Skin of body (tissue), 1 donor: ENCODE measurements at regions not wholly inside any gene's neighbourhood (a gene's known extent, or its start where the extent isn't known, plus 50 kb on each side); places are given as distances from the start of the nearest gene placed in this dataset.

Source experiments
- DNase-seq: peaks from one replicate; lab custom pipeline; 2025; lab: John Stamatoyannopoulos, UW

DNA sequence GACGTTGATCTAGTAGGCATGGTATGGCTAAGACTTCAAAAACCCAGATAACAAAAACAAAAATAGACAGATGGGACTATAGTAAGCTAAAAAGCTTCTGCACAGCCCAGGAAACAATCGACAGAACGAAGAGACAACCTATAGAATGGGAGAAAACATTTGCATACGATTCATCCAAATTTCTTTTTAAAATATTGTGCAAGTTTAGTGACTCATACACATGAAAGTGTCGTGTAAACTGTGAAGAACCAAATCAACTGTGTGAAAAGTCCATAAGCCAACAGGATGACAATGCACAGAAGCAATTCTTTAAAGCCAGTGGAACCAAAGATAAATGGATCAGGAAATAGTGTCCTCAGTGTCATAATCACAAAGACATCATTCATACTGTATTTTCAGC is 671.1 kb downstream of the RNF144A start:
- no peak for DNase-seq

GRCh38 chr2:7592618-7593140 is 675.5 kb downstream of the RNF144A start:
- no peak for DNase-seq

DNA sequence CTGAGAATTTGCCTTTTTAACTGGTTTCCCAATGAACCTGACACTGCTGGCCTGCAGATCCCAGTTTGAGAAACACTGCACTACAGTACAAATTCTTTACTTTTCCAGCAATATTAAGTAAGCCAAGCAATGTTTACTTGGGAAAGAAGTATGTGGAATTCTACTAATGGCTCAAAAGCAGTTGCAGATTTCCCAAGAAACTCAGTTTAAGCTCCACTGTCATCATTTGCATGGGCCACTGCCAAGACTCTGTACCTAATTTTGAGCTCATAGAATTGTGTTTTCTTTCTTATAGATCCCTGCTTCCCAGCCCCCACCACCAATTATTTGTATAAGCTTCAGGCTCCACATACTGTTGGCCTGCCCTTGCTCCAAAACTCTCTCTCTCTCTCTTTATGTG is 676.1 kb downstream of the RNF144A start:
- DNase-seq = no peak

DNA sequence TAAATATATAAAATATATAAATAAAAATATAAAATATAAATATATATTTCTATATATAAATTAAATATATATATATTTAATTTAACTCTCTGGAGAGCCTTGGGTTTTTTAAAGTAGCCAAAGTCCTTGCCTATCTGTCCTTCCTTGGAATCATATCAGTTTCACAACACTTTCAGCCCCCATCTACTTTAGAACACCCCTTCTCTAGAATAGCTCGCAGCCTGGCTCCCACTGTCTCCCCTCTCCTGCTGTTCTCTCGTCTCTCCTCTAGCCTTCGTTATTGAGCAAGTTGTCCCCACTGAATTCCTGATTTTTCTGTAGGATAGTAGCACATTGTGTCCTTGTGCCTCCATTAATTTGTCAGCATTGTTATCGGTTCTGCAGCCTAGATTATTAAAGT is 677.0 kb downstream of the RNF144A start:
- DNase-seq = no peak

DNA sequence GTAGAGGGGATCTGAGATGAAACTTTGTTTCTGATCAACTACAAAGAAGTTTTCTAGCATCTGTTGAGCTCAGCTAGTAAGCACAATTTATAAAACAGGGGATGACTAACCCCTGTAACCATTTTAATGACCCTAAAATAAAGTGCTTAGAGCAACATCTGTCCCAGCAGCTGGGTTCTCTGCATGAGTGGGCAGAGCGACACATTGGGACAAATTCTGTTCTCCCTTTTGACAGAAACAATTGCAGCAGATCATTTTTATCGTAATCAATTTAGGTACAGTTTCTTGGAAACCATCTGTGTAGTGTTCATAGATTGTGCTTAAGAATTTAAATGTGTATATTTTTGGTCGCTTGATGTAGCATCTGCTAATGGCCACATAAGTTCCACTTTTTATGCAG is 678.0 kb downstream of the RNF144A start:
- DNase-seq = no peak

DNA sequence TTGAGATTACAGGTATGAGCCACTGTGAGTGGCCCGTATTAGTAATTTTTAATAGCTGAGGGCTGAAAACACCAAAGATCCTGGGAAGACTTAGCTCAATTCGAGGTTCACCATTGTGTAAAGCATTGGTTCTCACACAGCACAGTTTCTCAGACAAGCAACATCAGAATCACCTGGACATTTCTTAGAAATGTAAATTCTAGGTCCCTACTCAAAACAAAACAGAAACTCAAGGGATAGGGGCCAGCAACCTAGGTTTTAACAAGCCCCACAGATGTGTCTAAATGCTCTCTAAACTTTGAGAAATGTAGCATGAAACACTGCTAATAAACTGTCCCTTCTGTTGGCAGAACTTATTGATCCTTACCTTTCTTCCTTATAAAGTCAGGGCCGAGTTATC is 681.2 kb downstream of the RNF144A start:
- DNase-seq = no peak

GRCh38 chr2:7599462-7600258 is 682.4 kb downstream of the RNF144A start:
- DNase-seq = no peak

DNA sequence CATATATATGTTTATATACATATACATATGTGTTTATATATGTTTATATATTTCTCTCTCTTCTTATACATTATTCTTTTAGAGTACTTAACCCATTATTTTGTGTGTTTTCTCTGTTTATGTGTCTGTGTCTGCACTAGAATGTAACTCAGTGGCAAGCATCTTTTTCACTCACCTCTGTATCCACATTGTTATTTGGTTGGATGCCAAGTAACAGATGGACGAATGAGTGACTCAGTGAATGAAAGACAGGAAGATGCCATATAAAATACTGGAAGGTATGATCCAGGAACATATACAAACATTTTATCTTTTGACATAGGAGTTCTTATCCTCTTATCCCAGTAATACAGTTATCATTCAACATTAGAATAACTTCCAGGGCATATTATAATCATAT is 684.8 kb downstream of the RNF144A start:
- DNase-seq = no peak

GRCh38 chr2:7604456-7604855 is 687.2 kb downstream of the RNF144A start:
- no peak for DNase-seq

DNA sequence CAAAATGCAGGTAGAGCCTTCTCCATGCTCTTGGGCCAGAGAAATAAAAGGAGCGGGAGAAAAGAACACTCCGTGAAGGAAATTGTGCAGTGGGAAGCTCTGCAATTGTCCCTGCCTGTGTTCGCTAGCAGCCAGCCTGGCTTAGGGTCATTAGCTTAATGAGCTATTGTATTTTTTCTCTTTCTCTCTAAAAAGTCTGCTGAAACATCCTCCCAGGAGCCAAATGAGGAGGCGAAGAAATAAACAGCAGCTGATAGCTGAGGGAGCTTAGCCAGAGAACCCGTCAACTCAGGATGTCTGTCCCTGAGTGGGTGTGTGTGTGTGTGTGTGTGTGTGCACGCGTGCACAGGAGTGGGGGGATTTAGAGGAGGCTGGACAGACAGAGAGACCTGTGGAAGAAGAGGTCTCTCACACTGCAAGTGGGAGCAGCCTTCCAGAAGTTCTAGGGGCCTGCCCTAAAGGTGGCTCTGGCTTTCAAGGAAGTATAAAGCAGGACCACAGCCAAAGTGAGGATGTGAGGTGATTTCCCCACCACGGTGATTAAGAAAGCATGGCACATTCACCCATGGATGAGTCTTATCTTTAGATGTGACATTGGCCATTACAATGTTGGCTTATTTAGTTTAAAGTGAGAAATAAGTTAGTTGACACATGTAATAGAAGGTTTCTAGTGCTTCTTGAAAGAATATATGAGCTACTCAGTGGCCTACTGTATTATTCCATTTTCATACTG is 690.4 kb downstream of the RNF144A start:
- DNase-seq = no peak

- DNase-seq = no peak
Observed at GRCh38 chr2:7609556-7609955, 692.3 kb downstream of the RNF144A start.

- peak; percentile 15 for DNase-seq
Observed at GRCh38 chr2:7609974-7610373, 692.8 kb downstream of the RNF144A start.

GRCh38 chr2:7611750-7612149 is 694.5 kb downstream of the RNF144A start:
- DNase-seq = no peak

GRCh38 chr2:7612969-7613368 is 695.8 kb downstream of the RNF144A start:
- no peak for DNase-seq

- no peak for DNase-seq
Observed at GRCh38 chr2:7613831-7614230, 696.6 kb downstream of the RNF144A start.

GRCh38 chr2:7618031-7618430 is 700.8 kb downstream of the RNF144A start:
- DNase-seq = no peak

- no peak for DNase-seq
Observed at GRCh38 chr2:7619203-7619970, 702.2 kb downstream of the RNF144A start.

DNA sequence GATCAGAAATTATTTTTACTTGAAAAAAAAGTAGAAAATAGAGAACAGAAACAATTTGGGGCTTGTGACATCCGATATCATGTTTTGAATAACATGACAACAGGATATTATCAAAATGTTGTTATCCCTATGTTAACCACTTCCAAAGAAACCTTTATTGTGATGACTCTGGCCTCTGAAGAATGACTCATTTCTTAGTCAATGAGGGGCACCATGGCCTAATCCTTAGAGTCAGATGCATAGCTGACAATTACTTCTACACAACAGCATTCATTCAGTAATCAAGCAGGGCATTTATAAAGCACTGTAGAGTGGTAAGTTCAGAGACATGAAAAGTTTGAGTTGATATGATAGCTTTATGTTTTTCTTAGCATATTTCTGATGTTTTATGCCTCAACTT is 703.0 kb downstream of the RNF144A start:
- no peak for DNase-seq

DNA sequence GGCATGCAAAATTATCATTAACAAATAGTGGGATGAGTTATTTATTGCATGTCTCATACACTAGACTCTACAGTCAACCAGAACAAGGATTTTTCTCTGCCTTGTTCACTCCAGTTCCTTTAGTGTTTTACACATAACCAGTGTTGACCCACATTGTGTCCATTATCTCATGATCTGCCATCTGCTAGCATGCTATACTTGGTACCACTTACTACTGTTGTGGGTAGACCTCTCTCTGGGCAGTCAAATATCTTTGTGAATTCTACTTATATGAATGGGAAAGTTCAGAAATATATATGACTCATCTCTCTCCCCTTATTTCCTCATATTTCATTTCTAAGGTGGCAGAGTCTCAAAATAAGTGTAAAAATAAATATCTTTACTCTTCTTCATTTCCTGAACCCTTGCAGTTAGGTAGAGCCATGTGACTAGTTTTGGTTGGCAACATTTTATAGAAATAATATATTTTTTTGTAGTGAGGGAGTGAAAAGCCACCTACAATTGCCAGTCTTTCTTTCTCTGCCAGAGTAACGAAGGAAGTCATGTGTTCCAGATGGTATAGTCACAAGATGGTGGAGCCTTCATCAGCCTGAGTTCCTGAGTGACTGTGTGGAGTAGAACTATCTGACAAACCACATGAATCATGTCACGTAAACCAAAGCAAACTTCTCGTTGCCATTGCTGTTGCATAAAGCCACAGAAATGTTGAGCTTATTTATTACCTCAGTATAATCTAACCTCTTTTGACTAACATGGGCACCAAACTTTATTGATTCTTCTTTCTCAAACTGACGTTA is 704.0 kb downstream of the RNF144A start:
- DNase-seq = no peak

DNA sequence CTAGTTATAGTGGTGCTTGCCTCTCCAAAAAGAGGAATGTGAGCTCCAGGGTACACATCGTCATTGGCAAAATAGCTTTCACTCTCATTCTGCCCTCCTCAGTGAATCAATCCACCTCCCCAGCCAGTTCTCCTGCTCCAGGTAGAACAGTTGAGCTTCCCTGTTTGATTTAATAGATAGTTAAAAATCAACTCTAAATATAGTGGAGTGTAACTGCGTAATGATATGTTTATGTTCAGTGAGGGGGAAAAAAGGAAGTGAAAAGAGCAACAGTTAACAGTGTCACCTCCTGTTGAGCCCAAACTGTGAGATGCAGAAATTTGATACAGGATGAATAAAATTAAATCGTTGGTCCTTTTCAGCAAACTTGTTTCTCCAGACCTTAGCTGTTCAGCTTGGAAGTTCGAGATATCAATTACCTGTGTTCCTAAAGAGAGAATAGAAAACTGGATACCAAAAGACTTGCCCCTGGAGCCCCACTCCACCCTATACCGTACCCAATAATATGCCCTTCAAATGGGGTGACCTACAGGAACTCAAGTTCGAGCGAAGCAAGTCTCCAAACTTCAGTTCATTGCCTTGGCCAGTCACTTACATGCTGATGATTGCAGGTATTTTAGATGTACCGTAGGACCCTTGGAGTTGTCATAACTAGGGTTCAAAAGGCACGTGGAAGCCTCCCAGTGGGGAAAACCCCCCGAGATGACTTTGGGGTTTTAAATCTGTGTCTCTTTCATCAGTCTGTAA is 708.4 kb downstream of the RNF144A start:
- DNase-seq = no peak
